ENCODE measurements at regions not wholly inside any gene's neighbourhood (a gene's known extent, or its start where the extent isn't known, plus 50 kb on each side); places are given as distances from the start of the nearest gene placed in this dataset.

- ATAC-seq: peak; percentile 50; the same call in 2 of the 3 replicates
- TF ChIP-seq, protein P1, sequence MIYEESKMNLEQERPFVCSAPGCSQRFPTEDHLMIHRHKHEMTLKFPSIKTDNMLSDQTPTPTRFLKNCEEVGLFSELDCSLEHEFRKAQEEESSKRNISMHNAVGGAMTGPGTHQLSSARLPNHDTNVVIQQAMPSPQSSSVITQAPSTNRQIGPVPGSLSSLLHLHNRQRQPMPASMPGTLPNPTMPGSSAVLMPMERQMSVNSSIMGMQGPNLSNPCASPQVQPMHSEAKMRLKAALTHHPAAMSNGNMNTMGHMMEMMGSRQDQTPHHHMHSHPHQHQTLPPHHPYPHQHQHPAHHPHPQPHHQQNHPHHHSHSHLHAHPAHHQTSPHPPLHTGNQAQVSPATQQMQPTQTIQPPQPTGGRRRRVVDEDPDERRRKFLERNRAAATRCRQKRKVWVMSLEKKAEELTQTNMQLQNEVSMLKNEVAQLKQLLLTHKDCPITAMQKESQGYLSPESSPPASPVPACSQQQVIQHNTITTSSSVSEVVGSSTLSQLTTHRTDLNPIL (CRISPR knock-in tag; IDR thresholded peaks at IDR 0.05; ENCODE audit: low read depth): no peak
- TF ChIP-seq ISL1 (CRISPR knock-in tag; IDR thresholded peaks at IDR 0.05): no peak
- TF ChIP-seq ZNF8 (CRISPR knock-in tag; IDR thresholded peaks at IDR 0.05): no peak
- no peak for TF ChIP-seq ZNF565 (CRISPR knock-in tag; conservative IDR thresholded peaks at IDR 0.05; ENCODE audit: low read depth)
- TF ChIP-seq CSDC2 (CRISPR knock-in tag; IDR thresholded peaks at IDR 0.05): no peak
- TF ChIP-seq, protein P2, sequence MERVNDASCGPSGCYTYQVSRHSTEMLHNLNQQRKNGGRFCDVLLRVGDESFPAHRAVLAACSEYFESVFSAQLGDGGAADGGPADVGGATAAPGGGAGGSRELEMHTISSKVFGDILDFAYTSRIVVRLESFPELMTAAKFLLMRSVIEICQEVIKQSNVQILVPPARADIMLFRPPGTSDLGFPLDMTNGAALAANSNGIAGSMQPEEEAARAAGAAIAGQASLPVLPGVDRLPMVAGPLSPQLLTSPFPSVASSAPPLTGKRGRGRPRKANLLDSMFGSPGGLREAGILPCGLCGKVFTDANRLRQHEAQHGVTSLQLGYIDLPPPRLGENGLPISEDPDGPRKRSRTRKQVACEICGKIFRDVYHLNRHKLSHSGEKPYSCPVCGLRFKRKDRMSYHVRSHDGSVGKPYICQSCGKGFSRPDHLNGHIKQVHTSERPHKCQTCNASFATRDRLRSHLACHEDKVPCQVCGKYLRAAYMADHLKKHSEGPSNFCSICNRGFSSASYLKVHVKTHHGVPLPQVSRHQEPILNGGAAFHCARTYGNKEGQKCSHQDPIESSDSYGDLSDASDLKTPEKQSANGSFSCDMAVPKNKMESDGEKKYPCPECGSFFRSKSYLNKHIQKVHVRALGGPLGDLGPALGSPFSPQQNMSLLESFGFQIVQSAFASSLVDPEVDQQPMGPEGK (CRISPR knock-in tag; IDR thresholded peaks at IDR 0.05; ENCODE audit: borderline replicate concordance): no peak
- TF ChIP-seq, protein P3, sequence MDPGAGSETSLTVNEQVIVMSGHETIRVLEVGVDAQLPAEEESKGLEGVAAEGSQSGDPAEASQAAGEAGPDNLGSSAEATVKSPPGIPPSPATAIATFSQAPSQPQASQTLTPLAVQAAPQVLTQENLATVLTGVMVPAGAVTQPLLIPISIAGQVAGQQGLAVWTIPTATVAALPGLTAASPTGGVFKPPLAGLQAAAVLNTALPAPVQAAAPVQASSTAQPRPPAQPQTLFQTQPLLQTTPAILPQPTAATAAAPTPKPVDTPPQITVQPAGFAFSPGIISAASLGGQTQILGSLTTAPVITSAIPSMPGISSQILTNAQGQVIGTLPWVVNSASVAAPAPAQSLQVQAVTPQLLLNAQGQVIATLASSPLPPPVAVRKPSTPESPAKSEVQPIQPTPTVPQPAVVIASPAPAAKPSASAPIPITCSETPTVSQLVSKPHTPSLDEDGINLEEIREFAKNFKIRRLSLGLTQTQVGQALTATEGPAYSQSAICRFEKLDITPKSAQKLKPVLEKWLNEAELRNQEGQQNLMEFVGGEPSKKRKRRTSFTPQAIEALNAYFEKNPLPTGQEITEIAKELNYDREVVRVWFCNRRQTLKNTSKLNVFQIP (CRISPR knock-in tag; IDR thresholded peaks at IDR 0.05; ENCODE audit: borderline replicate concordance, low read depth): no peak
- no peak for TF ChIP-seq ZNF70 (CRISPR knock-in tag; IDR thresholded peaks at IDR 0.05)
- no peak for TF ChIP-seq SNAI2 (CRISPR knock-in tag; IDR thresholded peaks at IDR 0.05)
- TF ChIP-seq OSR1 (CRISPR knock-in tag; IDR thresholded peaks at IDR 0.05): no peak
- no peak for TF ChIP-seq ZFP3 (CRISPR knock-in tag; IDR thresholded peaks at IDR 0.05)
- TF ChIP-seq TOX (CRISPR knock-in tag; IDR thresholded peaks at IDR 0.05; ENCODE audit: borderline replicate concordance): no peak
- TF ChIP-seq ARNTL (CRISPR knock-in tag; IDR thresholded peaks at IDR 0.05; ENCODE audit: borderline replicate concordance, low read depth): no peak
- TF ChIP-seq RARB (CRISPR knock-in tag; IDR thresholded peaks at IDR 0.05): no peak
- TF ChIP-seq CSRNP3 (CRISPR knock-in tag; IDR thresholded peaks at IDR 0.05): no peak
These were observed 172.4 kb upstream of the GULP1 start for GRCh38 chr2:188119112-188119838.

- no peak for ATAC-seq
- TF ChIP-seq ZFP3 (CRISPR knock-in tag; IDR thresholded peaks at IDR 0.05) (no peak), TCF4 (CRISPR knock-in tag; IDR thresholded peaks at IDR 0.05; ENCODE audit: borderline replicate concordance) (no peak), RARB (CRISPR knock-in tag; IDR thresholded peaks at IDR 0.05) (no peak), ZNF8 (CRISPR knock-in tag; IDR thresholded peaks at IDR 0.05) (no peak), CSRNP3 (CRISPR knock-in tag; IDR thresholded peaks at IDR 0.05) (no peak), BACH2 (CRISPR knock-in tag; IDR thresholded peaks at IDR 0.05; ENCODE audit: borderline replicate concordance) (no peak), ZNF565 (CRISPR knock-in tag; conservative IDR thresholded peaks at IDR 0.05; ENCODE audit: low read depth) (no peak), PPARA (CRISPR knock-in tag; IDR thresholded peaks at IDR 0.05; ENCODE audit: borderline replicate concordance) (no peak), ISL1 (CRISPR knock-in tag; IDR thresholded peaks at IDR 0.05) (no peak), ZC3H10 (CRISPR knock-in tag; IDR thresholded peaks at IDR 0.05) (no peak), ZFP30 (CRISPR knock-in tag; IDR thresholded peaks at IDR 0.05) (no peak), CSDC2 (CRISPR knock-in tag; IDR thresholded peaks at IDR 0.05) (no peak), TSHZ2 (CRISPR knock-in tag; IDR thresholded peaks at IDR 0.05) (no peak), ZNF70 (CRISPR knock-in tag; IDR thresholded peaks at IDR 0.05) (no peak), ESRRG (CRISPR knock-in tag; IDR thresholded peaks at IDR 0.05) (no peak)
- TF ChIP-seq, protein P2 (CRISPR knock-in tag; IDR thresholded peaks at IDR 0.05; ENCODE audit: borderline replicate concordance): no peak
- TF ChIP-seq, protein P3 (CRISPR knock-in tag; IDR thresholded peaks at IDR 0.05; ENCODE audit: borderline replicate concordance, low read depth): no peak
- TF ChIP-seq, protein P1 (CRISPR knock-in tag; IDR thresholded peaks at IDR 0.05; ENCODE audit: low read depth): no peak
These were observed 168.7 kb upstream of the GULP1 start for GRCh38 chr2:188122985-188123384.

Data from SK-N-SH treated with all-trans-retinoic acid at 6 μM for 48 hours (cell line).